HepG2 (cell line): ENCODE measurements at regions not wholly inside any gene's neighbourhood (a gene's known extent, or its start where the extent isn't known, plus 50 kb on each side); places are given as distances from the start of the nearest gene placed in this dataset.

Experiments used
- ATAC-seq: fragments of 200-7000 bp; cut with Tn5 transposase; 3 replicates; pipeline ENCODE4 v1.9.1; 2020; ENCODE audit warnings: mild to moderate bottlenecking, moderate library complexity
- BruUV-seq: library from RNA; stranded (reverse); fragments of 400-500 nt; replicated peaks from 2 replicates; lab custom pipeline; 2021; lab: Mats Ljungman, UMichigan
- CTCF ChIA-PET: fragments of 300-600 bp; formaldehyde crosslinking; extraction: SDS; loops from one replicate; lab custom pipeline; 2021; ENCODE audit warnings: low total read pairs, inconsistent platforms, low intra/inter-chr PET ratio; lab: Yijun Ruan, JAX
- POLR2A ChIA-PET: fragments of 350-600 bp; sonication (Branson Sonifier 250); formaldehyde crosslinking; loops from one replicate; lab custom pipeline; 2020; ENCODE audit warnings: antibody characterized with exemption, inconsistent platforms; lab: Yijun Ruan, JAX
- DNase-seq: peaks from one replicate; pipeline ENCODE4 v3.0.0-alpha.2; 2015; ENCODE audit warnings: low spot score
- FAIRE-seq: peaks from 3 replicates; lab custom pipeline; 2011; peaks lifted over from hg19 to GRCh38; lab: Jason Lieb, UNC
- H2AFZ ChIP-seq: one replicate; pipeline ENCODE4 v1.6.1; 2011; ENCODE audit warnings: low read length, inconsistent platforms
- H3K27ac ChIP-seq: fragments of 300-600 bp; 3 replicates; pipeline ENCODE4 v1.8.0; 2011; ENCODE audit warnings: mixed run types, mild to moderate bottlenecking, mixed read lengths, low read length, inconsistent platforms; ENCODE audit not compliant: insufficient read depth; ENCODE audit errors: extremely low read length
- H3K27me3 ChIP-seq, 2 experiments: fragments of 200-600 bp in 1 of 2; 2 replicates in 1 of 2; 3 replicates in 1 of 2; pipeline versions ENCODE4 v1.6.0 to v1.8.0; 2011; ENCODE audit warnings: low read length in 2 of 2, mild to moderate bottlenecking in 2 of 2, moderate library complexity in 2 of 2, inconsistent platforms in 1 of 2; ENCODE audit not compliant: insufficient read depth in 2 of 2, control insufficient read depth in 1 of 2
- H3K36me3 ChIP-seq, 2 experiments: fragments of 200-600 bp in 1 of 2; replicated peaks in 1 of 2; 2 replicates in 1 of 2; 3 replicates in 1 of 2; pipeline versions ENCODE4 v1.5.1 to v1.8.0; 2011; ENCODE audit warnings: low read length in 2 of 2, inconsistent platforms in 1 of 2; ENCODE audit not compliant: insufficient read depth in 2 of 2, control insufficient read depth in 1 of 2
- H3K4me1 ChIP-seq: 2 replicates; pipeline ENCODE4 v1.5.1; 2012; ENCODE audit warnings: low read length, inconsistent platforms; ENCODE audit not compliant: insufficient read depth
- H3K4me2 ChIP-seq: 2 replicates; pipeline ENCODE4 v1.6.0; 2011; ENCODE audit warnings: low read depth, low read length, inconsistent platforms
- H3K4me3 ChIP-seq, 3 experiments: fragments of 200-600 bp in 1 of 3; sonication (generic), shearing (Covaris generic) in 1 of 3; replicated peaks in 1 of 3; 2 replicates each; pipeline ENCODE4 v1.5.1; 2011 to 2016; ENCODE audit warnings: low read length in 3 of 3, inconsistent platforms in 2 of 3, low read depth in 2 of 3, mild to moderate bottlenecking in 2 of 3, control low read depth in 1 of 3, mixed read lengths in 1 of 3; ENCODE audit not compliant: insufficient read depth in 1 of 3
- H3K79me2 ChIP-seq: one replicate; pipeline ENCODE4 v1.6.1; 2011; ENCODE audit warnings: low read length, inconsistent platforms; ENCODE audit not compliant: insufficient read depth
- H3K9ac ChIP-seq: 2 replicates; pipeline ENCODE4 v1.6.0; 2011; ENCODE audit warnings: mild to moderate bottlenecking, low read depth, low read length, inconsistent platforms; ENCODE audit not compliant: insufficient read depth
- H3K9me3 ChIP-seq: 2 replicates; pipeline ENCODE4 v1.5.1; 2012; ENCODE audit warnings: mild to moderate bottlenecking, low read length
- H4K20me1 ChIP-seq: 2 replicates; pipeline ENCODE4 v1.6.0; 2011; ENCODE audit warnings: inconsistent platforms, mild to moderate bottlenecking, low read length, moderate library complexity; ENCODE audit not compliant: insufficient read depth
- BCL6 ChIP-seq: IDR thresholded peaks from 2 replicates; pipeline ENCODE4 v1.6.1; 2016; ENCODE audit warnings: missing genetic modification reagents, missing compliant biosample characterization
- ELF3 ChIP-seq: IDR thresholded peaks from 2 replicates; pipeline ENCODE4 v1.6.1; 2016; ENCODE audit warnings: missing genetic modification reagents, missing compliant biosample characterization
- GATAD2A ChIP-seq: IDR thresholded peaks from 2 replicates; pipeline ENCODE4 v1.6.1; 2016
- HDAC2 ChIP-seq: sonication (generic); formaldehyde crosslinking; IDR thresholded peaks from 2 replicates; pipeline ENCODE4 v1.4.0; 2020; ENCODE audit warnings: missing genetic modification reagents
- HMG20A ChIP-seq: IDR thresholded peaks from 2 replicates; pipeline ENCODE4 v1.6.1; 2016; ENCODE audit warnings: borderline replicate concordance
- HNF4G ChIP-seq, 2 experiments: sonication (generic) in 1 of 2; formaldehyde crosslinking in 1 of 2; IDR thresholded peaks; 2 replicates each; pipeline versions ENCODE4 v1.4.0 to v1.6.1; 2011 to 2020; ENCODE audit warnings: borderline replicate concordance in 2 of 2, low read depth in 2 of 2, mild to moderate bottlenecking in 2 of 2, low read length in 1 of 2, missing genetic modification reagents in 1 of 2, moderate library complexity in 1 of 2
- NAIF1 ChIP-seq: sonication (generic); formaldehyde crosslinking; IDR thresholded peaks from 2 replicates; pipeline ENCODE4 v1.5.0; 2020; ENCODE audit warnings: mild to moderate bottlenecking, missing genetic modification reagents, borderline replicate concordance
- NFIC ChIP-seq: IDR thresholded peaks from 2 replicates; pipeline ENCODE4 v1.6.1; 2012; ENCODE audit warnings: mild to moderate bottlenecking, low read length, inconsistent platforms
- POGZ ChIP-seq: sonication (generic); formaldehyde crosslinking; IDR thresholded peaks from 2 replicates; pipeline ENCODE4 v1.4.0; 2020; ENCODE audit warnings: mild to moderate bottlenecking, missing genetic modification reagents
- RAD51 ChIP-seq: fragments of 450-650 bp; IDR thresholded peaks from 2 replicates; pipeline ENCODE4 v1.6.1; 2016; ENCODE audit warnings: borderline replicate concordance
- SAP130 ChIP-seq: IDR thresholded peaks from 2 replicates; pipeline ENCODE4 v1.6.1; 2016; ENCODE audit warnings: low read depth
- SIX1 ChIP-seq: sonication (generic); formaldehyde crosslinking; IDR thresholded peaks from 2 replicates; pipeline ENCODE4 v1.4.0; 2020; ENCODE audit warnings: missing genetic modification reagents, borderline replicate concordance
- SSRP1 ChIP-seq: IDR thresholded peaks from 2 replicates; pipeline ENCODE4 v1.6.1; 2016; ENCODE audit warnings: control low read depth
- TCF7 ChIP-seq: sonication (generic); IDR thresholded peaks from 2 replicates; pipeline ENCODE4 v1.6.1; 2016; ENCODE audit warnings: antibody characterized with exemption, low read depth
- TEAD3 ChIP-seq: optimal IDR thresholded peaks from 2 replicates; pipeline ENCODE3; 2016; ENCODE audit warnings: borderline replicate concordance
- TOPORS ChIP-seq: sonication (generic); formaldehyde crosslinking; IDR thresholded peaks from 2 replicates; pipeline ENCODE4 v1.8.0; 2023; ENCODE audit warnings: mild to moderate bottlenecking, missing genetic modification reagents
- ZMYM4 ChIP-seq: sonication (generic); formaldehyde crosslinking; IDR thresholded peaks from 2 replicates; pipeline ENCODE4 v1.8.1; 2023; ENCODE audit warnings: mild to moderate bottlenecking, missing genetic modification reagents
- ZNF331 ChIP-seq: sonication (generic); formaldehyde crosslinking; IDR thresholded peaks from 2 replicates; pipeline ENCODE4 v1.4.0; 2020; ENCODE audit warnings: missing genetic modification reagents
- ZNF430 ChIP-seq: sonication (generic); formaldehyde crosslinking; IDR thresholded peaks from 2 replicates; pipeline ENCODE4 v1.9.0; 2021; ENCODE audit warnings: mild to moderate bottlenecking, missing genetic modification reagents
- ZNF800 ChIP-seq: sonication (generic); formaldehyde crosslinking; IDR thresholded peaks from 2 replicates; pipeline ENCODE4 v1.4.0; 2020; ENCODE audit warnings: missing genetic modification reagents
- WGBS: methylation state at CpG from one replicate; pipeline ENCODE4 v1.1.6; 2017; ENCODE audit warnings: low lambda C conversion rate; 5-methylcytosine and 5-hydroxymethylcytosine counted together
- in situ Hi-C: cut with HindIII; loops from 2 replicates; pipeline ENCODE4 v1.10.0; 2017; ENCODE audit warnings: low pct_unique_long_range_greater_than_20kb; ENCODE audit not compliant: extremely low pct_ligation_motif_present
- intact Hi-C: fragments of 100-400 bp; cut with micrococcal nuclease; formaldehyde crosslinking; loops from one replicate; pipeline ENCODE4 v1.10.0; 2022; ENCODE audit not compliant: unreplicated experiment

GRCh38 chr4:189377569-189377968 is 563.1 kb upstream of the FRG1 start:
- BruUV-seq, result no TSS peak

GRCh38 chr4:189385098-189385497 is 555.6 kb upstream of the FRG1 start:
- FAIRE-seq (peak; percentile 67), ATAC-seq (peak; percentile 77), DNase-seq (peak; percentile 79)
- BruUV-seq, result no TSS peak
- POLR2A ChIA-PET, result no interaction called here
- Histone ChIP-seq H3K4me1 (peaks cover 25% of the 10 kb centered on the region), H3K79me2 (no peaks in the 10 kb centered on the region), H3K9me3 (no peaks in the 10 kb centered on the region), H2AFZ (no peak overlapping the region), H3K4me3 (no peak overlapping the region; a peak in 1 of 6 replicates), H4K20me1 (no peaks in the 10 kb centered on the region), H3K4me2 (peak overlapping the region; percentile 40), H3K27me3 (no peaks in the 10 kb centered on the region), H3K36me3 (no peaks in the 10 kb centered on the region), H3K9ac (no peak overlapping the region), H3K27ac (peak overlapping the region; percentile 13)
- intact Hi-C loops, result loop anchor here (2.0 kb wide), 1 partner anchor 20 kb away; no protein-coding TSS in a partner anchor
- in situ Hi-C loops, result no loop called here
- WGBS, result 0% methylated on average over 1 of the region's 1 CpG
- CTCF ChIA-PET, result no interaction called here
- TF ChIP-seq ZMYM4 (0 out of 2 replicates have a peak, but pooled peaks have one; percentile 35), NAIF1 (no peak), ZNF800 (CRISPR knock-in tag) (no peak), NFIC (peak; percentile 41; the same call in 1 of the 2 replicates), BCL6 (CRISPR knock-in tag) (peak; percentile 37; the same call in 1 of the 2 replicates), HNF4G (IDR thresholded peaks at IDR 0.05; ENCODE audit: borderline replicate concordance, low read depth, low read length) (peak; percentile 68), HNF4G (CRISPR knock-in tag; IDR thresholded peaks at IDR 0.05; ENCODE audit: borderline replicate concordance, low read depth) (no peak; the same call in 1 of the 2 replicates), ZNF331 (CRISPR knock-in tag) (peak; percentile 65; the same call in 1 of the 2 replicates), TEAD3 (peak; percentile 62), ZNF430 (CRISPR knock-in tag) (no peak), POGZ (peak; percentile 48; the same call in 1 of the 2 replicates), SIX1 (CRISPR knock-in tag) (peak; percentile 92; the same call in 1 of the 2 replicates), SAP130 (CRISPR knock-in tag) (peak; percentile 36; the same call in 1 of the 2 replicates), TCF7 (peak; percentile 69), HMG20A (peak; percentile 52; the same call in 1 of the 2 replicates), GATAD2A (peak; percentile 55), SSRP1 (CRISPR knock-in tag) (no peak), ELF3 (CRISPR knock-in tag) (peak; percentile 59; the same call in 1 of the 2 replicates), HDAC2 (peak; percentile 50; the same call in 1 of the 2 replicates), TOPORS (CRISPR knock-in tag) (no peak)

More at GRCh38 chr4:189377569-189377968, 563.1 kb upstream of the FRG1 start:
- ATAC-seq (no peak), DNase-seq (no peak), FAIRE-seq (no peak)
- Histone ChIP-seq H3K4me2 (no peak overlapping the region), H2AFZ (no peak overlapping the region), H3K27me3 (no peaks in the 10 kb centered on the region), H3K36me3 (no peaks in the 10 kb centered on the region), H3K9me3 (no peaks in the 10 kb centered on the region), H3K27ac (no peak overlapping the region), H3K4me1 (no peaks in the 10 kb centered on the region; the same call in 1 of the 2 replicates), H3K4me3 (no peak overlapping the region), H3K9ac (no peak overlapping the region), H3K79me2 (no peaks in the 10 kb centered on the region), H4K20me1 (no peaks in the 10 kb centered on the region)
- 21% methylated on average over 2 of the region's 2 CpGs for WGBS
- CTCF ChIA-PET, result no interaction called here
- intact Hi-C loops, result no loop called here
- POLR2A ChIA-PET, result no interaction called here
- TF ChIP-seq RAD51, result no peak
- in situ Hi-C loops, result no loop called here
